IMR-90 (cell line): ENCODE measurements at regions not wholly inside any gene's neighbourhood (a gene's known extent, or its start where the extent isn't known, plus 50 kb on each side); places are given as distances from the start of the nearest gene placed in this dataset.
"Not testable (repeated sequence)": the region's sequence is repeated elsewhere in the genome, so short reads cannot be mapped to it uniquely, and the experiment has no call there.

Source experiments
- ATAC-seq: fragments of 200-7000 bp; cut with Tn5 transposase; 2 replicates; pipeline ENCODE4 v1.9.1; 2020; ENCODE audit warnings: low read depth, mild to moderate bottlenecking, moderate library complexity
- BruUV-seq: library from RNA; stranded (reverse); fragments of 400-500 nt; replicated peaks from 2 replicates; lab custom pipeline; 2021; lab: Mats Ljungman, UMichigan
- CTCF ChIA-PET: fragments of 300-600 bp; formaldehyde crosslinking; extraction: SDS; loops from one replicate; lab custom pipeline; 2021; ENCODE audit warnings: antibody characterized with exemption; lab: Yijun Ruan, JAX
- POLR2A ChIA-PET: fragments of 300-600 bp; sonication (Branson Sonifier 250); formaldehyde crosslinking; loops from one replicate; lab custom pipeline; 2022; ENCODE audit warnings: antibody characterized with exemption; ENCODE audit not compliant: unreplicated experiment; lab: Charles Lee
- DNase-seq: peaks from one replicate; pipeline ENCODE4 v3.0.0; 2013
- H2AFZ ChIP-seq: replicated peaks from 2 replicates; pipeline ENCODE3; 2013; ENCODE audit warnings: low read length, mild to moderate bottlenecking; ENCODE audit not compliant: poor library complexity
- H2AK5ac ChIP-seq: 2 replicates; pipeline ENCODE4 v1.6.1; 2013; ENCODE audit warnings: low read depth, low read length, inconsistent platforms
- H2AK9ac ChIP-seq: replicated peaks from 2 replicates; pipeline ENCODE3; 2013; ENCODE audit warnings: mild to moderate bottlenecking, low read depth, low read length, moderate library complexity; ENCODE audit not compliant: poor library complexity
- H2BK120ac ChIP-seq: 2 replicates; pipeline ENCODE4 v1.6.1; 2013; ENCODE audit warnings: low read depth, low read length, inconsistent platforms
- H2BK15ac ChIP-seq: 3 replicates; pipeline ENCODE4 v1.6.1; 2013; ENCODE audit warnings: low read depth, low read length, inconsistent platforms
- H2BK20ac ChIP-seq: 2 replicates; pipeline ENCODE4 v1.6.1; 2013; ENCODE audit warnings: low read depth, mild to moderate bottlenecking, inconsistent platforms, low read length, moderate library complexity
- H2BK5ac ChIP-seq: 2 replicates; pipeline ENCODE4 v1.6.1; 2013; ENCODE audit warnings: mild to moderate bottlenecking, low read depth, low read length, inconsistent platforms; ENCODE audit not compliant: poor library complexity, severe bottlenecking
- H3K14ac ChIP-seq: replicated peaks from 2 replicates; pipeline ENCODE4 v1.6.1; 2013; ENCODE audit warnings: low read depth, low read length, inconsistent platforms
- H3K18ac ChIP-seq: 2 replicates; pipeline ENCODE4 v1.6.1; 2013; ENCODE audit warnings: low read depth, low read length, control low read depth
- H3K23ac ChIP-seq: 2 replicates; pipeline ENCODE4 v1.6.1; 2013; ENCODE audit warnings: low read depth, low read length, inconsistent platforms
- H3K27ac ChIP-seq: 2 replicates; pipeline ENCODE4 v1.5.1; 2013; ENCODE audit warnings: mild to moderate bottlenecking, control low read depth, low read length; ENCODE audit not compliant: insufficient read depth
- H3K27me3 ChIP-seq: 2 replicates; pipeline ENCODE4 v1.6.1; 2013; ENCODE audit warnings: low read length; ENCODE audit not compliant: control insufficient read depth, insufficient read depth
- H3K36me3 ChIP-seq: 2 replicates; pipeline ENCODE4 v1.6.1; 2013; ENCODE audit warnings: low read length, mixed read lengths; ENCODE audit not compliant: control insufficient read depth, insufficient read depth
- H3K4ac ChIP-seq: 2 replicates; pipeline ENCODE4 v1.6.1; 2013; ENCODE audit warnings: low read depth, low read length, inconsistent platforms
- H3K4me1 ChIP-seq: 2 replicates; pipeline ENCODE4 v1.6.1; 2013; ENCODE audit warnings: low read length, mixed read lengths; ENCODE audit not compliant: control insufficient read depth, insufficient read depth
- H3K4me2 ChIP-seq: 2 replicates; pipeline ENCODE4 v1.6.1; 2013; ENCODE audit warnings: low read depth, mild to moderate bottlenecking, control low read depth, low read length, moderate library complexity
- H3K4me3 ChIP-seq: 2 replicates; pipeline ENCODE4 v1.5.1; 2013; ENCODE audit warnings: low read depth, mild to moderate bottlenecking, control low read depth, low read length, moderate library complexity; ENCODE audit not compliant: insufficient read depth
- H3K56ac ChIP-seq: 2 replicates; pipeline ENCODE4 v1.6.1; 2013; ENCODE audit warnings: low read length, inconsistent platforms; ENCODE audit not compliant: insufficient read depth; ENCODE audit errors: extremely low read depth
- H3K79me1 ChIP-seq, 2 experiments: 2 replicates each; pipeline ENCODE4 v1.6.1; 2013; ENCODE audit warnings: low read length in 2 of 2, inconsistent platforms in 1 of 2, low read depth in 1 of 2
- H3K9ac ChIP-seq: 2 replicates; pipeline ENCODE4 v1.6.1; 2013; ENCODE audit warnings: low read depth, low read length, control low read depth
- H3K9me1 ChIP-seq: 2 replicates; pipeline ENCODE4 v1.6.1; 2013; ENCODE audit warnings: low read length, inconsistent platforms; ENCODE audit not compliant: insufficient read depth
- H3K9me3 ChIP-seq: 2 replicates; pipeline ENCODE4 v1.6.1; 2013; ENCODE audit warnings: low read length; ENCODE audit not compliant: control insufficient read depth, insufficient read depth
- H4K20me1 ChIP-seq: 2 replicates; pipeline ENCODE4 v1.6.1; 2013; ENCODE audit warnings: low read length, inconsistent platforms; ENCODE audit not compliant: insufficient read depth
- H4K5ac ChIP-seq: 2 replicates; pipeline ENCODE4 v1.6.1; 2013; ENCODE audit warnings: mild to moderate bottlenecking, low read depth, low read length, control low read depth
- H4K8ac ChIP-seq, 2 experiments: 2 replicates each; pipeline ENCODE4 v1.6.1; 2013; ENCODE audit warnings: low read depth in 2 of 2, low read length in 2 of 2, control low read depth in 1 of 2, inconsistent platforms in 1 of 2
- H4K91ac ChIP-seq: 2 replicates; pipeline ENCODE4 v1.6.1; 2013; ENCODE audit warnings: low read depth, low read length, inconsistent platforms; ENCODE audit not compliant: insufficient read depth
- WGBS, 2 experiments: methylation state at CpG; one replicate each; pipeline versions ENCODE4 v1.1.5 to v1.1.7; 2013; ENCODE audit warnings: missing lambda C conversion rate in 2 of 2; ENCODE audit not compliant: insufficient read length in 1 of 2; ENCODE audit errors: extremely low coverage in 2 of 2; 5-methylcytosine and 5-hydroxymethylcytosine counted together
- dilution Hi-C: fragments of 300-500 bp; cut with HindIII; formaldehyde crosslinking; loops from one replicate; pipeline ENCODE4 v1.14.3; 2018; ENCODE audit warnings: low sequenced_read_pairs; ENCODE audit not compliant: unreplicated experiment
- in situ Hi-C: fragments of 300-500 bp; cut with MboI; formaldehyde crosslinking; loops from 3 replicates; pipeline ENCODE4 v1.14.3; 2019; ENCODE audit warnings: low sequenced_read_pairs, inconsistent platforms, mixed read lengths
- intact Hi-C: fragments of 100-400 bp; cut with micrococcal nuclease; formaldehyde crosslinking; loops from 2 replicates; pipeline ENCODE4 v1.10.0; 2022

- H3K9me1 ChIP-seq, CTCF ChIA-PET, H2BK20ac ChIP-seq, H2BK15ac ChIP-seq, H3K4me2 ChIP-seq, H4K5ac ChIP-seq, intact Hi-C loops, H3K79me1 ChIP-seq, H3K9ac ChIP-seq, POLR2A ChIA-PET, H2BK120ac ChIP-seq, H3K18ac ChIP-seq, H3K56ac ChIP-seq, H3K27me3 ChIP-seq, dilution Hi-C loops, H3K23ac ChIP-seq, H2AK5ac ChIP-seq, H2AFZ ChIP-seq, H3K27ac ChIP-seq, ATAC-seq, H3K14ac ChIP-seq, H3K4ac ChIP-seq, H3K4me1 ChIP-seq, H3K9me3 ChIP-seq, H2BK5ac ChIP-seq, H3K36me3 ChIP-seq, H4K91ac ChIP-seq, H3K4me3 ChIP-seq, BruUV-seq, DNase-seq, in situ Hi-C loops, H4K8ac ChIP-seq, H2AK9ac ChIP-seq, H4K20me1 ChIP-seq: not testable (repeated sequence)
- WGBS, 2 experiments, result no CpG with 5 or more reads among the region's 42 CpGs
These were observed 350.0 kb upstream of the FOLH1 start for GRCh38 chr11:49558261-49558847.

DNA sequence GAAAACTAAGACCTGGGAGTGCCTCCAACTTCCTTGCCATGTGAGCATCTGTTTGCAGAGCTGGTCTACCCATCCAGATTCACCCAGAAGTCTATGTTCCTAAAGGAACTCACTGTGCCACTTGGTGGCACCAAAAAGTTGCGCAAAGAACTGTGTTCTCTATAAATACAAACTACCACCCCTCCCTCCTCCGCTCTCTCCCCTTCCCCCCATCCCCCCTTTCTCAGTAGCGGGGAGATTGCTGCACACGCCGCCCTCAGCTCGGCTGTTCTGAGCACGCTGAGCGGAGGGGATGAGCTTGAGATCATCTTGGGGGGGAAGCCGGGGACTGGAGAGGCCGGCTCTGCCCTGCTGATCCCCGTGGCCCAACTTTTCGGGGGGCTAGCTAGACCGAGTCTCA lies 352.2 kb upstream of the FOLH1 start:
- H3K9me3 ChIP-seq, H4K91ac ChIP-seq, H2BK5ac ChIP-seq, H3K79me1 ChIP-seq, H3K4me2 ChIP-seq, H2BK20ac ChIP-seq, ATAC-seq, intact Hi-C loops, H3K56ac ChIP-seq, H3K9ac ChIP-seq, DNase-seq, H2AFZ ChIP-seq, H3K9me1 ChIP-seq, H3K4me1 ChIP-seq, BruUV-seq, H2AK9ac ChIP-seq, CTCF ChIA-PET, dilution Hi-C loops, H3K27ac ChIP-seq, H4K20me1 ChIP-seq, H2BK15ac ChIP-seq, H2AK5ac ChIP-seq, H3K23ac ChIP-seq, H3K14ac ChIP-seq, H2BK120ac ChIP-seq, POLR2A ChIA-PET, H3K18ac ChIP-seq, in situ Hi-C loops, H3K4me3 ChIP-seq, H3K36me3 ChIP-seq, H3K4ac ChIP-seq, H3K27me3 ChIP-seq, H4K5ac ChIP-seq, H4K8ac ChIP-seq: not testable (repeated sequence)
- 0% methylated on average over 1 of the region's 13 CpGs; no CpG with 5 or more reads in 1 of the 2 experiments for WGBS, 2 experiments
